GM12878 (cell line): ENCODE measurements at regions not wholly inside any gene's neighbourhood (a gene's known extent, or its start where the extent isn't known, plus 50 kb on each side); places are given as distances from the start of the nearest gene placed in this dataset.

Source experiments
- ATAC-seq: fragments of 200-7000 bp; cut with Tn5 transposase; 3 replicates; pipeline ENCODE4 v1.9.1; 2020; ENCODE audit warnings: mild to moderate bottlenecking, moderate library complexity
- BruUV-seq: library from RNA; stranded (reverse); fragments of 400-500 nt; replicated peaks from 2 replicates; lab custom pipeline; 2021; lab: Mats Ljungman, UMichigan
- CTCF ChIA-PET: fragments of 300-600 bp; sonication (Branson Sonifier 250); formaldehyde crosslinking; extraction: SDS; loops from one replicate; lab custom pipeline; 2021; ENCODE audit warnings: inconsistent platforms; lab: Yijun Ruan, JAX
- POLR2A ChIA-PET: fragments of 350-600 bp; formaldehyde crosslinking; extraction: SDS; loops from one replicate; lab custom pipeline; 2021; ENCODE audit warnings: inconsistent platforms; lab: Charles Lee
- RAD21 ChIA-PET: fragments of 300-600 bp; sonication (Branson Sonifier 250); formaldehyde crosslinking; loops from one replicate; lab custom pipeline; 2023; ENCODE audit warnings: antibody characterized with exemption; ENCODE audit not compliant: unreplicated experiment; lab: Charles Lee
- SMC1A ChIA-PET: fragments of 300-600 bp; sonication (Branson Sonifier 250); formaldehyde crosslinking; loops from one replicate; lab custom pipeline; 2023; ENCODE audit not compliant: unreplicated experiment, uncharacterized antibody; lab: Charles Lee
- DNase-seq: peaks from one replicate; pipeline ENCODE4 v3.0.0-alpha.2; 2011; ENCODE audit warnings: low read depth, low spot score
- FAIRE-seq: peaks from 3 replicates; lab custom pipeline; 2011; peaks lifted over from hg19 to GRCh38; lab: Jason Lieb, UNC
- H2AFZ ChIP-seq: 2 replicates; pipeline ENCODE4 v1.6.0; 2011; ENCODE audit warnings: low read depth, low read length, control low read depth; ENCODE audit not compliant: control insufficient read depth
- H3K27ac ChIP-seq: 2 replicates; pipeline ENCODE4 v1.5.1; 2011; ENCODE audit warnings: control low read depth; ENCODE audit not compliant: control insufficient read depth, insufficient read depth
- H3K27me3 ChIP-seq, 2 experiments: replicated peaks in 1 of 2; 2 replicates each; pipeline versions ENCODE4 v1.6.0 to v1.6.1; 2011; ENCODE audit warnings: low read length in 1 of 2; ENCODE audit not compliant: control insufficient read depth in 2 of 2, insufficient read depth in 2 of 2
- H3K36me3 ChIP-seq, 2 experiments: 2 replicates each; pipeline ENCODE4 v1.5.1; 2011; ENCODE audit warnings: low read length in 1 of 2; ENCODE audit not compliant: control insufficient read depth in 2 of 2, insufficient read depth in 2 of 2
- H3K4me1 ChIP-seq: 2 replicates; pipeline ENCODE4 v1.6.1; 2011; ENCODE audit warnings: mild to moderate bottlenecking, low read length, moderate library complexity, mixed read lengths; ENCODE audit not compliant: control insufficient read depth, insufficient read depth
- H3K4me2 ChIP-seq: 2 replicates; pipeline ENCODE4 v1.6.0; 2011; ENCODE audit warnings: control low read depth; ENCODE audit not compliant: control insufficient read depth, insufficient read depth
- H3K4me3 ChIP-seq: fragments of 200-600 bp; sonication (generic); 2 replicates; pipeline ENCODE4 v1.5.1; 2016
- H3K79me2 ChIP-seq: 2 replicates; pipeline ENCODE4 v1.6.0; 2011; ENCODE audit warnings: low read length; ENCODE audit not compliant: control insufficient read depth, insufficient read depth
- H3K9ac ChIP-seq: 2 replicates; pipeline ENCODE4 v1.8.0; 2011; ENCODE audit warnings: low read length, control low read depth, mixed read lengths; ENCODE audit not compliant: control insufficient read depth, insufficient read depth
- H3K9me3 ChIP-seq: replicated peaks from 3 replicates; pipeline ENCODE4 v1.5.1; 2011; ENCODE audit warnings: mild to moderate bottlenecking, low read length; ENCODE audit not compliant: control insufficient read depth, insufficient read depth
- H4K20me1 ChIP-seq: 2 replicates; pipeline ENCODE4 v1.6.0; 2011; ENCODE audit not compliant: control insufficient read depth, insufficient read depth
- BRCA1 ChIP-seq: IDR thresholded peaks from 2 replicates; pipeline ENCODE4 v1.6.1; 2011; ENCODE audit warnings: low read depth, low read length, improper control_type of control experiment
- CBX3 ChIP-seq: fragments of 200-600 bp; sonication (generic); IDR thresholded peaks from 2 replicates; pipeline ENCODE4 v1.6.1; 2016; ENCODE audit warnings: low read depth, borderline replicate concordance
- CBX5 ChIP-seq: sonication (generic); IDR thresholded peaks from 2 replicates; pipeline ENCODE4 v1.6.1; 2016; ENCODE audit warnings: low read depth, moderate library complexity, mild to moderate bottlenecking, inconsistent platforms
- DPF2 ChIP-seq: fragments of 450-650 bp; IDR thresholded peaks from 2 replicates; pipeline ENCODE4 v1.6.1; 2017; ENCODE audit warnings: mild to moderate bottlenecking
- ESRRA ChIP-seq: IDR thresholded peaks from 2 replicates; pipeline ENCODE4 v1.6.1; 2012; ENCODE audit warnings: mild to moderate bottlenecking, low read length, improper control_type of control experiment
- GATAD2B ChIP-seq: fragments of 450-650 bp; conservative IDR thresholded peaks from 2 replicates; pipeline ENCODE4 v1.6.1; 2017; ENCODE audit warnings: low read depth, mild to moderate bottlenecking, moderate library complexity
- IRF4 ChIP-seq: IDR thresholded peaks from 2 replicates; pipeline ENCODE4 v1.6.1; 2011; ENCODE audit warnings: low read depth, low read length
- KLF5 ChIP-seq: fragments of 450-650 bp; IDR thresholded peaks from 2 replicates; pipeline ENCODE4 v1.6.1; 2014; ENCODE audit warnings: mild to moderate bottlenecking; ENCODE audit not compliant: partially characterized antibody
- NBN ChIP-seq: fragments of 450-650 bp; IDR thresholded peaks from 2 replicates; pipeline ENCODE4 v1.6.1; 2016
- SPI1 ChIP-seq: IDR thresholded peaks from 2 replicates; pipeline ENCODE4 v1.6.1; 2011; ENCODE audit warnings: low read depth, mild to moderate bottlenecking, low read length, moderate library complexity, borderline replicate concordance; ENCODE audit not compliant: insufficient read depth
- SREBF1 ChIP-seq: IDR thresholded peaks from 2 replicates; pipeline ENCODE4 v1.6.1; 2012; ENCODE audit warnings: mild to moderate bottlenecking, low read length
- STAT1 ChIP-seq: fragments of 450-650 bp; conservative IDR thresholded peaks from 2 replicates; pipeline ENCODE4 v1.6.1; 2014; ENCODE audit warnings: antibody characterized with exemption, mild to moderate bottlenecking
- SUZ12 ChIP-seq: fragments of 200-600 bp; sonication (generic); IDR thresholded peaks from one replicate; pipeline ENCODE4 v1.6.1; 2018; ENCODE audit warnings: antibody characterized with exemption, mild to moderate bottlenecking; ENCODE audit not compliant: unreplicated experiment
- TAF1 ChIP-seq: IDR thresholded peaks from 2 replicates; pipeline ENCODE4 v1.6.1; 2011; ENCODE audit warnings: mild to moderate bottlenecking, low read depth, low read length, borderline replicate concordance
- ZNF274 ChIP-seq: IDR thresholded peaks from one replicate; pipeline ENCODE4 v1.8.0; 2011; ENCODE audit not compliant: insufficient read length, insufficient read depth
- WGBS: methylation state at CpG from one replicate; pipeline ENCODE4 v1.1.6; 2016; ENCODE audit warnings: low lambda C conversion rate; ENCODE audit not compliant: insufficient replicate concordance, insufficient coverage; ENCODE audit errors: missing lambda C conversion rate; 5-methylcytosine and 5-hydroxymethylcytosine counted together
- in situ Hi-C: fragments of 300-500 bp; cut with MboI; formaldehyde crosslinking; loops from 9 replicates; pipeline ENCODE4 v1.14.3; 2018; ENCODE audit warnings: mixed read lengths
- intact Hi-C: fragments of 100-400 bp; cut with micrococcal nuclease; formaldehyde crosslinking; loops from one replicate; pipeline ENCODE4 v1.14.2; 2022; ENCODE audit not compliant: unreplicated experiment
- TF ChIP-seq, protein P1 (sequence below): fragments of 450-650 bp; formaldehyde crosslinking; IDR thresholded peaks from 2 replicates; pipeline ENCODE4 v1.5.0; 2022; ENCODE audit warnings: mild to moderate bottlenecking, missing genetic modification characterization
- TF ChIP-seq, protein P2 (sequence below): IDR thresholded peaks from 2 replicates; pipeline ENCODE4 v1.6.1; 2011; ENCODE audit warnings: mild to moderate bottlenecking, low read depth, low read length, moderate library complexity; ENCODE audit not compliant: insufficient replicate concordance
- TF ChIP-seq, protein P3 (sequence below): IDR thresholded peaks from 2 replicates; pipeline ENCODE4 v1.6.1; 2011; ENCODE audit warnings: borderline replicate concordance, low read depth, mild to moderate bottlenecking, moderate library complexity, mixed read lengths, low read length; ENCODE audit not compliant: insufficient read depth; ENCODE audit errors: extremely low read length
- TF ChIP-seq, protein P4 (sequence below), 3 experiments: IDR thresholded peaks in 2 of 3; conservative IDR thresholded peaks in 1 of 3; 2 replicates each; pipeline ENCODE4 v1.5.1; 2011; ENCODE audit warnings: low read depth in 3 of 3, low read length in 3 of 3, mild to moderate bottlenecking in 3 of 3, control low read depth in 2 of 3, moderate library complexity in 2 of 3, inconsistent platforms in 1 of 3, mixed read lengths in 1 of 3; ENCODE audit not compliant: control insufficient read depth in 2 of 3, insufficient read depth in 1 of 3; ENCODE audit errors: extremely low read depth in 1 of 3

DNA sequence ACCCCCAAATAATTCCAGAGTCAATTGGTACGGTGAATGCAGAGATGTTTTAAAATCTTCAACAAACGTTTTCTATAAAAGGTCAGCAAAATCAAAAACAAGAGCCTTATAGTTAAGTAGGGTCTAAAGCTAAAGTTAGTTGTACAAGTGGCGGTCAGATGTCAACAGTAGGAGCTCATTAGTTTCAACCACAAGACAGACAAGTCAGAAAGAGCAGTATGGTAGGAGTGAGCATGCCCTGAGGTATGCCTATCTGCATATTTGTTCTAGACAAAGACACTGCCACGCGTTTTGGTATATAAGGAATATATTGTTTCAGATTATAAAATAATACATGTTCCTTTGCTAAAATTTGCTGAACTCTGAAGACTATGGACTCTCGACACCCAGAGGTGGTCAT is 431.5 kb upstream of the KIF2B start:
- no peaks in the 10 kb centered on the region for H4K20me1 ChIP-seq
- H3K9ac ChIP-seq = no peak overlapping the region
- H3K4me2 ChIP-seq = no peak overlapping the region
- in situ Hi-C loops (no loop called here), intact Hi-C loops (no loop called here)
- H3K79me2 ChIP-seq = no peaks in the 10 kb centered on the region
- ATAC-seq = no peak
- no peaks in the 10 kb centered on the region for H3K9me3 ChIP-seq
- BruUV-seq = no TSS peak
- SMC1A ChIA-PET = no interaction called here
- H3K4me1 ChIP-seq = no peaks in the 10 kb centered on the region
- no peak overlapping the region for H3K27ac ChIP-seq
- no peak overlapping the region for H2AFZ ChIP-seq
- RAD21 ChIA-PET = no interaction called here
- WGBS = 13% methylated on average over 6 of the region's 6 CpGs
- no peak for FAIRE-seq
- H3K36me3 ChIP-seq = no peaks in the 10 kb centered on the region
- no peak for DNase-seq
- no peaks in the 10 kb centered on the region for H3K27me3 ChIP-seq
- CTCF ChIA-PET = no interaction called here
- POLR2A ChIA-PET = no interaction called here
- H3K4me3 ChIP-seq = no peak overlapping the region
- TF ChIP-seq GATAD2B = no peak
- TF ChIP-seq, protein P1, sequence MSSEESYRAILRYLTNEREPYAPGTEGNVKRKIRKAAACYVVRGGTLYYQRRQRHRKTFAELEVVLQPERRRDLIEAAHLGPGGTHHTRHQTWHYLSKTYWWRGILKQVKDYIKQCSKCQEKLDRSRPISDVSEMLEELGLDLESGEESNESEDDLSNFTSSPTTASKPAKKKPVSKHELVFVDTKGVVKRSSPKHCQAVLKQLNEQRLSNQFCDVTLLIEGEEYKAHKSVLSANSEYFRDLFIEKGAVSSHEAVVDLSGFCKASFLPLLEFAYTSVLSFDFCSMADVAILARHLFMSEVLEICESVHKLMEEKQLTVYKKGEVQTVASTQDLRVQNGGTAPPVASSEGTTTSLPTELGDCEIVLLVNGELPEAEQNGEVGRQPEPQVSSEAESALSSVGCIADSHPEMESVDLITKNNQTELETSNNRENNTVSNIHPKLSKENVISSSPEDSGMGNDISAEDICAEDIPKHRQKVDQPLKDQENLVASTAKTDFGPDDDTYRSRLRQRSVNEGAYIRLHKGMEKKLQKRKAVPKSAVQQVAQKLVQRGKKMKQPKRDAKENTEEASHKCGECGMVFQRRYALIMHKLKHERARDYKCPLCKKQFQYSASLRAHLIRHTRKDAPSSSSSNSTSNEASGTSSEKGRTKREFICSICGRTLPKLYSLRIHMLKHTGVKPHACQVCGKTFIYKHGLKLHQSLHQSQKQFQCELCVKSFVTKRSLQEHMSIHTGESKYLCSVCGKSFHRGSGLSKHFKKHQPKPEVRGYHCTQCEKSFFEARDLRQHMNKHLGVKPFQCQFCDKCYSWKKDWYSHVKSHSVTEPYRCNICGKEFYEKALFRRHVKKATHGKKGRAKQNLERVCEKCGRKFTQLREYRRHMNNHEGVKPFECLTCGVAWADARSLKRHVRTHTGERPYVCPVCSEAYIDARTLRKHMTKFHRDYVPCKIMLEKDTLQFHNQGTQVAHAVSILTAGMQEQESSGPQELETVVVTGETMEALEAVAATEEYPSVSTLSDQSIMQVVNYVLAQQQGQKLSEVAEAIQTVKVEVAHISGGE = no peak
- TF ChIP-seq CBX5 = no peak
- TF ChIP-seq SUZ12 = no peak
- no peak for TF ChIP-seq SPI1
- no peak for TF ChIP-seq NBN
- TF ChIP-seq SREBF1 = no peak
- TF ChIP-seq ZNF274 = no peak
- TF ChIP-seq, protein P2, sequence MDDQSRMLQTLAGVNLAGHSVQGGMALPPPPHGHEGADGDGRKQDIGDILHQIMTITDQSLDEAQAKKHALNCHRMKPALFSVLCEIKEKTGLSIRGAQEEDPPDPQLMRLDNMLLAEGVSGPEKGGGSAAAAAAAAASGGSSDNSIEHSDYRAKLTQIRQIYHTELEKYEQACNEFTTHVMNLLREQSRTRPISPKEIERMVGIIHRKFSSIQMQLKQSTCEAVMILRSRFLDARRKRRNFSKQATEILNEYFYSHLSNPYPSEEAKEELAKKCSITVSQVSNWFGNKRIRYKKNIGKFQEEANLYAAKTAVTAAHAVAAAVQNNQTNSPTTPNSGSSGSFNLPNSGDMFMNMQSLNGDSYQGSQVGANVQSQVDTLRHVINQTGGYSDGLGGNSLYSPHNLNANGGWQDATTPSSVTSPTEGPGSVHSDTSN = no peak
- TF ChIP-seq KLF5 = no peak
- no peak for TF ChIP-seq IRF4
- TF ChIP-seq, protein P3, sequence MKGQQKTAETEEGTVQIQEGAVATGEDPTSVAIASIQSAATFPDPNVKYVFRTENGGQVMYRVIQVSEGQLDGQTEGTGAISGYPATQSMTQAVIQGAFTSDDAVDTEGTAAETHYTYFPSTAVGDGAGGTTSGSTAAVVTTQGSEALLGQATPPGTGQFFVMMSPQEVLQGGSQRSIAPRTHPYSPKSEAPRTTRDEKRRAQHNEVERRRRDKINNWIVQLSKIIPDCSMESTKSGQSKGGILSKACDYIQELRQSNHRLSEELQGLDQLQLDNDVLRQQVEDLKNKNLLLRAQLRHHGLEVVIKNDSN = no peak
- TF ChIP-seq, protein P4, sequence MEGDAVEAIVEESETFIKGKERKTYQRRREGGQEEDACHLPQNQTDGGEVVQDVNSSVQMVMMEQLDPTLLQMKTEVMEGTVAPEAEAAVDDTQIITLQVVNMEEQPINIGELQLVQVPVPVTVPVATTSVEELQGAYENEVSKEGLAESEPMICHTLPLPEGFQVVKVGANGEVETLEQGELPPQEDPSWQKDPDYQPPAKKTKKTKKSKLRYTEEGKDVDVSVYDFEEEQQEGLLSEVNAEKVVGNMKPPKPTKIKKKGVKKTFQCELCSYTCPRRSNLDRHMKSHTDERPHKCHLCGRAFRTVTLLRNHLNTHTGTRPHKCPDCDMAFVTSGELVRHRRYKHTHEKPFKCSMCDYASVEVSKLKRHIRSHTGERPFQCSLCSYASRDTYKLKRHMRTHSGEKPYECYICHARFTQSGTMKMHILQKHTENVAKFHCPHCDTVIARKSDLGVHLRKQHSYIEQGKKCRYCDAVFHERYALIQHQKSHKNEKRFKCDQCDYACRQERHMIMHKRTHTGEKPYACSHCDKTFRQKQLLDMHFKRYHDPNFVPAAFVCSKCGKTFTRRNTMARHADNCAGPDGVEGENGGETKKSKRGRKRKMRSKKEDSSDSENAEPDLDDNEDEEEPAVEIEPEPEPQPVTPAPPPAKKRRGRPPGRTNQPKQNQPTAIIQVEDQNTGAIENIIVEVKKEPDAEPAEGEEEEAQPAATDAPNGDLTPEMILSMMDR (IDR thresholded peaks at IDR 0.05 in 2 of 3, conservative IDR thresholded peaks at IDR 0.05 in 1 of 3; ENCODE audit: control insufficient read depth in 2 of 3, extremely low read depth in 1 of 3, insufficient read depth in 1 of 3, low read depth in 3 of 3, low read length in 3 of 3) = no peak
- no peak for TF ChIP-seq CBX3
- TF ChIP-seq ESRRA = no peak
- no peak for TF ChIP-seq STAT1
- no peak for TF ChIP-seq BRCA1
- TF ChIP-seq TAF1 = no peak
- TF ChIP-seq DPF2 = no peak
